ENCODE measurements at regions not wholly inside any gene's neighbourhood (a gene's known extent, or its start where the extent isn't known, plus 50 kb on each side); places are given as distances from the start of the nearest gene placed in this dataset.

DNA sequence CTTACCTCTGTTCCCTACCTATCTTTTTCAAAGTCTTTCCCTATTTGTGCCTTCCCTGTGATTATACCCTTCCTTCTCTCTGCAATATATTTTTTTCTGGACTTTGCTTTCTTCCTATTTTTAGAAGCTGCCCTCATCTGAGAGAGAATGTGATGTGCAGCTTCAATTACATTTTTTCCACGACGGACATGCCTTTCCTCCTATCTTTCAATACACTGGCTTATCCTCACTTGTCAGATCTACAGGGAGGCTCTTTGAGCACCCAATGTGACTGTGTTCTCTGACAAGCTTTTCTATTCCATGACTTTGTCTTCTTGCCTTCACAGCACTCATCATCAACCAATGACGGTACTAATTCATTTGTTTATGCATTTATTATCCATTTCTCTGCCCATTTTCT is 227.9 kb upstream of the CLINT1 start:
- Mint-ChIP-seq H3K27ac (ENCODE audit: unreplicated experiment) (no peak overlapping the region), H3K36me3 (ENCODE audit: unreplicated experiment) (peaks cover 2% of the 10 kb centered on the region), H3K4me3 (ENCODE audit: unreplicated experiment) (no peak overlapping the region), H3K4me1 (ENCODE audit: unreplicated experiment) (no peaks in the 10 kb centered on the region), H3K9me3 (ENCODE audit: unreplicated experiment) (peaks cover under 1% of the 10 kb centered on the region), H3K27me3 (ENCODE audit: unreplicated experiment) (peaks cover 20% of the 10 kb centered on the region)
- TF ChIP-seq, protein P1, sequence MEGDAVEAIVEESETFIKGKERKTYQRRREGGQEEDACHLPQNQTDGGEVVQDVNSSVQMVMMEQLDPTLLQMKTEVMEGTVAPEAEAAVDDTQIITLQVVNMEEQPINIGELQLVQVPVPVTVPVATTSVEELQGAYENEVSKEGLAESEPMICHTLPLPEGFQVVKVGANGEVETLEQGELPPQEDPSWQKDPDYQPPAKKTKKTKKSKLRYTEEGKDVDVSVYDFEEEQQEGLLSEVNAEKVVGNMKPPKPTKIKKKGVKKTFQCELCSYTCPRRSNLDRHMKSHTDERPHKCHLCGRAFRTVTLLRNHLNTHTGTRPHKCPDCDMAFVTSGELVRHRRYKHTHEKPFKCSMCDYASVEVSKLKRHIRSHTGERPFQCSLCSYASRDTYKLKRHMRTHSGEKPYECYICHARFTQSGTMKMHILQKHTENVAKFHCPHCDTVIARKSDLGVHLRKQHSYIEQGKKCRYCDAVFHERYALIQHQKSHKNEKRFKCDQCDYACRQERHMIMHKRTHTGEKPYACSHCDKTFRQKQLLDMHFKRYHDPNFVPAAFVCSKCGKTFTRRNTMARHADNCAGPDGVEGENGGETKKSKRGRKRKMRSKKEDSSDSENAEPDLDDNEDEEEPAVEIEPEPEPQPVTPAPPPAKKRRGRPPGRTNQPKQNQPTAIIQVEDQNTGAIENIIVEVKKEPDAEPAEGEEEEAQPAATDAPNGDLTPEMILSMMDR (IDR thresholded peaks at IDR 0.05): no peak
- no peak for DNase-seq (ENCODE audit: extremely low spot score, unreplicated experiment)

DNA sequence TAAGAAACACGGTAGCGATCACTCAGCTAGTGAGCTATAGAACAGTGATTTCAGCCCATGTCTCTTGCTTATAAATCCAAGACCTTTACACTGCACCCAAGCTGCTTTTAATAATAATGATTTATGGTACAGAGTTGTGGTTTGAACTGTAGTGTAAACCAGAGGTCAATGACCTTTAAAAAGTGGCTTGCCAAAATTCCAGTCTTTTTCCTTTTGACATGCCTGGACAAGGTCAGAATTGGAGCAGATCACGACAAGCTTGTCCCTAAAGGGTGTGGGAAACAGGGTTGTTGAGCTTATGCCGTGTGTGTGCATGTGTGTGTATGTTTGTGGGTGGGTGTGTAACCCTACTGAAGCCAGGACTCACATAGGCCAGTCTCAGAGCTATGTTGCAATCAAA is 225.3 kb upstream of the CLINT1 start:
- no peak for DNase-seq (ENCODE audit: extremely low spot score, unreplicated experiment)
- TF ChIP-seq, protein P1 (IDR thresholded peaks at IDR 0.05): no peak
- no peak overlapping the region for H3K27ac Mint-ChIP-seq (ENCODE audit: unreplicated experiment)
- peaks cover 2% of the 10 kb centered on the region for H3K36me3 Mint-ChIP-seq (ENCODE audit: unreplicated experiment)
- peaks cover 6% of the 10 kb centered on the region for H3K9me3 Mint-ChIP-seq (ENCODE audit: unreplicated experiment)
- peaks cover 4% of the 10 kb centered on the region for H3K4me1 Mint-ChIP-seq (ENCODE audit: unreplicated experiment)
- H3K27me3 Mint-ChIP-seq (ENCODE audit: unreplicated experiment): peaks cover 27% of the 10 kb centered on the region
- no peak overlapping the region for H3K4me3 Mint-ChIP-seq (ENCODE audit: unreplicated experiment)

DNA sequence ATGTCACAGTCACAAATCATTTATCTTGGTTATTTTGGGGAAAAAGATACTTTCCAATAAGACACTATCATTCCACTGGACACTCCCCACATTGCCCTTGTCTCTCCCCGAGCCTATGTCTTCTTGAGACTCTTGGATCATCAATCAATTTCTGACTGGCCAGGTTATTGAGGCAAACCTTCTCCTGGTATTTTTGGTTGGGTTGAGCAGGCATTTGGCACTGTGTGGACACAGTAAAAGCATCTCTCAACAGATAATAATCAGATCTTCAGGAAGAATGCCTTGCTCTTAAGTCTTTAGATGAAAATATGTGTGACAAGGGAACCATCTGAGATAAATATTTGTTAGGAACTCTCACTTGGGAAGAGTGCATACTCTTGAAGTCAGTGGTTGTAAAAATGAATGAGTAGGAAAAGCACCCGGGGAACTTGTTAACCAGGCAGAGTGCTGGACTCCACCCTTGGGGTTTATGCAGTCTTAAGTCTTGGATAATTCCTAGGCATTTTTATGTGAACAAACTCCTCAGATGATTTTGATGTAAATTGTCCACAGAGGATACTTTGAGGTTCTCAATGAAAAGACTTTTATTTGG is 223.8 kb upstream of the CLINT1 start:
- no peak for DNase-seq (ENCODE audit: extremely low spot score, unreplicated experiment)
- Mint-ChIP-seq H3K27me3 (ENCODE audit: unreplicated experiment) (peaks cover 27% of the 10 kb centered on the region), H3K4me1 (ENCODE audit: unreplicated experiment) (peaks cover 4% of the 10 kb centered on the region), H3K9me3 (ENCODE audit: unreplicated experiment) (peaks cover 6% of the 10 kb centered on the region), H3K27ac (ENCODE audit: unreplicated experiment) (no peak overlapping the region), H3K4me3 (ENCODE audit: unreplicated experiment) (no peak overlapping the region), H3K36me3 (ENCODE audit: unreplicated experiment) (peaks cover 2% of the 10 kb centered on the region)
- TF ChIP-seq, protein P1 (IDR thresholded peaks at IDR 0.05): no peak

DNA sequence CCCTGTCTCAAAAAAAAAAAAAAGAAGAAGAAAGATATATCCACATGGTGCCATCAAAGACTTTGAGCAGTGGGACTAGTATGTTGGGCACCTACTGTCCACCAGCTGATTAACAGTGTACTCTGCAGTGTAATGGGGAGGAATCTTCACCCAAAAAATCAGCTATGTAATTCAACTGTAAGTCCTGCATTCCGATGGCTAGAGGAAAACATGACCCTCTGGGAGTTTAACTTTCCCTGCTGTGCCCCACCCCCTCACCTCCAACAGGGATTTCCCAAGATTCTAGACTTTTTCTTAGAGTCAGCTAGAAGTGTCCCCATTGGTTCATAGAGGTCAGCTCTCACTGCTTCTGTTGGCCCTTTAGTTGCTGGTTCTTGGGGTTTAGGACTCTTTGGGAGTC is 221.2 kb upstream of the CLINT1 start:
- TF ChIP-seq, protein P1 (IDR thresholded peaks at IDR 0.05): no peak
- Mint-ChIP-seq H3K27ac (ENCODE audit: unreplicated experiment) (no peak overlapping the region), H3K9me3 (ENCODE audit: unreplicated experiment) (peaks cover 6% of the 10 kb centered on the region), H3K4me1 (ENCODE audit: unreplicated experiment) (peaks cover 12% of the 10 kb centered on the region), H3K36me3 (ENCODE audit: unreplicated experiment) (peaks cover 2% of the 10 kb centered on the region), H3K4me3 (ENCODE audit: unreplicated experiment) (no peak overlapping the region), H3K27me3 (ENCODE audit: unreplicated experiment) (peaks cover 15% of the 10 kb centered on the region)
- DNase-seq (ENCODE audit: extremely low spot score, unreplicated experiment): no peak

DNA sequence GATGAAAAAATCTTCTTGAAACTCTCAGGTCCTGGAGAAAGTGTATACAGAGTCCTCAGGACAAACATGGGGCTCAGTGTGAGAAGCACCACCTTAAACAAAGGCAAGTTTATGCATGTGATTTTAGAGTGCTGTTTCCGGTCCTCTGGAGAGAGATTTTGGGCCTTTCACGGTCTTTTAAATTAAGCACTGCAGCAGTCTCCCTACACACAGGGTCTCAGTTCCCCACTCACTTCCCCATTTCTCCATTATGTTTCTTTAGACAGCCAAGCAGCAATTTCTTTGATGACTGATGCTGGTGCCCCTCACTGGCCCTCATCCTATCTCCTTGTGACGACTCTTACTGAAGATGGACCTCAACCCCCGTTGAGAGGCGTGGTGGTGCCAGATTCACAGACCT is 220.2 kb upstream of the CLINT1 start:
- DNase-seq (ENCODE audit: extremely low spot score, unreplicated experiment): no peak
- Mint-ChIP-seq H3K36me3 (ENCODE audit: unreplicated experiment) (peaks cover 2% of the 10 kb centered on the region), H3K4me1 (ENCODE audit: unreplicated experiment) (peaks cover 20% of the 10 kb centered on the region), H3K27ac (ENCODE audit: unreplicated experiment) (no peak overlapping the region), H3K9me3 (ENCODE audit: unreplicated experiment) (peaks cover 6% of the 10 kb centered on the region), H3K27me3 (ENCODE audit: unreplicated experiment) (peaks cover 11% of the 10 kb centered on the region), H3K4me3 (ENCODE audit: unreplicated experiment) (no peak overlapping the region)
- TF ChIP-seq, protein P1 (IDR thresholded peaks at IDR 0.05): no peak
